Uterus (tissue), 2 donors: ENCODE measurements at regions not wholly inside any gene's neighbourhood (a gene's known extent, or its start where the extent isn't known, plus 50 kb on each side); places are given as distances from the start of the nearest gene placed in this dataset.

Experiments used
- CTCF ChIP-seq, 4 experiments: fragments of 200-600 bp in 2 of 4; fragments of 450-650 bp in 2 of 4; sonication (generic) in 2 of 4; IDR thresholded peaks; one replicate each; pipeline ENCODE4 v1.5.1; 2016 to 2019; ENCODE audit warnings: antibody characterized with exemption in 4 of 4, mild to moderate bottlenecking in 2 of 4, moderate library complexity in 1 of 4
- POLR2A ChIP-seq, 2 donors: fragments of 450-650 bp; IDR thresholded peaks; one replicate each; pipeline ENCODE4 v1.6.1; 2016; ENCODE audit warnings: antibody characterized with exemption in 2 of 2, mild to moderate bottlenecking in 1 of 2, moderate library complexity in 1 of 2

DNA sequence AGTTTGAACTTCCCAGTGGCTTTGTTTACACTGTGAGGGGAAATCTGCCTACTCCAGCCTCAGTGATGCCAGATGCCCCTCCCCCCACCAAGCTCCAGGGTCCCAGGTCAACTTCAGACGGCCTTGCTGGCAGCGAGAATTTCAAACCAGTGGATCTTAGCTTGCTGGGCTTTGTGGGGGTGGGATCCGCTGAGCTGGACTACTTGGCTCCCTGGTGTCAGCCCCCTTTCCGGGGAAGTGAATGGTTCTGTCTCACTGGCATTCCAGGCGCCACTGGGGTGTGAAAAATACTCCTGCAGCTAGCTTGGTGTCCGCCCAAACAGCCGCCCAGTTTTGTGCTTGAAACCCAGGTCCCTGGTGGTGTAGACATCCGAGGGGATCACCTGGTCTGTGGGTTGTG is 70.0 kb upstream of the NEUROD1 start:
- no peak for TF ChIP-seq CTCF (IDR thresholded peaks at IDR 0.05)
- no peak for TF ChIP-seq POLR2A (IDR thresholded peaks at IDR 0.05)
